Liver (tissue), 8 donors: ENCODE measurements at regions not wholly inside any gene's neighbourhood (a gene's known extent, or its start where the extent isn't known, plus 50 kb on each side); places are given as distances from the start of the nearest gene placed in this dataset.

Experiments used
- DNase-seq: peaks from one replicate; pipeline ENCODE4 v3.0.0-alpha.2; 2017; ENCODE audit warnings: low spot score
- H3K27ac ChIP-seq, 2 donors: one replicate each; pipeline ENCODE4 v1.7.0; 2013; ENCODE audit warnings: inconsistent platforms in 2 of 2, low read length in 2 of 2, control low read depth in 1 of 2, low read depth in 1 of 2, mild to moderate bottlenecking in 1 of 2
- H3K27me3 ChIP-seq, 4 donors: one replicate each; pipeline versions ENCODE4 v1.6.1 to v1.7.0; 2013; ENCODE audit warnings: low read length in 3 of 4, inconsistent platforms in 1 of 4, mild to moderate bottlenecking in 1 of 4, moderate library complexity in 1 of 4; ENCODE audit not compliant: control insufficient read depth in 4 of 4, insufficient read depth in 4 of 4
- H3K36me3 ChIP-seq, 4 donors: one replicate each; pipeline versions ENCODE4 v1.6.1 to v1.7.0; 2013; ENCODE audit warnings: low read length in 3 of 4, mild to moderate bottlenecking in 3 of 4, low read depth in 1 of 4, moderate library complexity in 1 of 4; ENCODE audit not compliant: control insufficient read depth in 4 of 4, insufficient read depth in 3 of 4
- H3K4me1 ChIP-seq, 4 donors: one replicate each; pipeline versions ENCODE4 v1.6.1 to v1.7.0; 2013; ENCODE audit warnings: low read length in 3 of 4, mild to moderate bottlenecking in 3 of 4, moderate library complexity in 1 of 4; ENCODE audit not compliant: control insufficient read depth in 4 of 4, insufficient read depth in 4 of 4
- H3K4me3 ChIP-seq, 3 donors: one replicate each; pipeline versions ENCODE4 v1.6.1 to v1.7.0; 2013; ENCODE audit warnings: low read length in 3 of 3, control low read depth in 1 of 3, low read depth in 1 of 3, mild to moderate bottlenecking in 1 of 3
- H3K9ac ChIP-seq, 2 donors: one replicate each; pipeline ENCODE4 v1.7.0; 2013; ENCODE audit warnings: low read length in 2 of 2, mild to moderate bottlenecking in 2 of 2, moderate library complexity in 2 of 2, control low read depth in 1 of 2, low read depth in 1 of 2
- H3K9me3 ChIP-seq, 4 donors: one replicate each; pipeline versions ENCODE4 v1.6.1 to v1.7.0; 2013; ENCODE audit warnings: low read length in 3 of 4; ENCODE audit not compliant: control insufficient read depth in 4 of 4
- EGR1 ChIP-seq, 2 donors: IDR thresholded peaks; 2 replicates each; pipeline ENCODE4 v1.6.1; 2016 to 2018; ENCODE audit warnings: antibody characterized with exemption in 2 of 2, low read depth in 2 of 2
- FOXA2 ChIP-seq: IDR thresholded peaks from 2 replicates; pipeline ENCODE4 v1.6.1; 2016; ENCODE audit warnings: antibody characterized with exemption
- GABPA ChIP-seq, 2 donors: IDR thresholded peaks in 1 of 2; conservative IDR thresholded peaks in 1 of 2; 2 replicates each; pipeline ENCODE4 v1.6.1; 2016; ENCODE audit warnings: antibody characterized with exemption in 2 of 2, mild to moderate bottlenecking in 1 of 2, moderate library complexity in 1 of 2
- HNF4A ChIP-seq, 2 donors: conservative IDR thresholded peaks; 2 replicates each; pipeline ENCODE4 v1.6.1; 2016; ENCODE audit warnings: antibody characterized with exemption in 2 of 2, mild to moderate bottlenecking in 2 of 2
- HNF4G ChIP-seq: IDR thresholded peaks from 2 replicates; pipeline ENCODE4 v1.6.1; 2016; ENCODE audit warnings: antibody characterized with exemption
- JUND ChIP-seq, 2 donors: IDR thresholded peaks; 2 replicates each; pipeline ENCODE4 v1.6.1; 2016; ENCODE audit warnings: antibody characterized with exemption in 2 of 2
- NR2F2 ChIP-seq: IDR thresholded peaks from 2 replicates; pipeline ENCODE4 v1.6.1; 2016; ENCODE audit warnings: antibody characterized with exemption
- RAD21 ChIP-seq, 2 donors: IDR thresholded peaks; 2 replicates each; pipeline ENCODE4 v1.6.1; 2016; ENCODE audit warnings: antibody characterized with exemption in 2 of 2, mild to moderate bottlenecking in 2 of 2
- RXRA ChIP-seq, 2 donors: IDR thresholded peaks; 2 replicates each; pipeline ENCODE4 v1.6.1; 2017 to 2018; ENCODE audit warnings: antibody characterized with exemption in 2 of 2, mild to moderate bottlenecking in 1 of 2
- SP1 ChIP-seq: IDR thresholded peaks from 2 replicates; pipeline ENCODE4 v1.6.1; 2018; ENCODE audit warnings: antibody characterized with exemption, mild to moderate bottlenecking
- TAF1 ChIP-seq: conservative IDR thresholded peaks from 2 replicates; pipeline ENCODE4 v1.6.1; 2016; ENCODE audit warnings: antibody characterized with exemption, mild to moderate bottlenecking
- YY1 ChIP-seq: IDR thresholded peaks from 2 replicates; pipeline ENCODE4 v1.6.1; 2016; ENCODE audit warnings: antibody characterized with exemption, mild to moderate bottlenecking
- WGBS: extraction: QIAGEN DNeasy Blood & Tissue Kit; methylation state at CpG from one replicate; pipeline ENCODE4 v1.1.7; 2013; 5-methylcytosine and 5-hydroxymethylcytosine counted together
- TF ChIP-seq, protein P1 (sequence below): IDR thresholded peaks from 2 replicates; pipeline ENCODE4 v1.6.1; 2016; ENCODE audit warnings: antibody characterized with exemption, mild to moderate bottlenecking
- TF ChIP-seq, protein P2 (sequence below): IDR thresholded peaks from 2 replicates; pipeline ENCODE4 v1.6.1; 2016; ENCODE audit warnings: antibody characterized with exemption
- TF ChIP-seq, protein P3 (sequence below): fragments of 150-350 bp; IDR thresholded peaks from 2 replicates; pipeline ENCODE4 v1.5.1; 2017; ENCODE audit warnings: improper control_type of control experiment, low read depth, low read length; ENCODE audit not compliant: missing input control
- donor health status: healthy.
- donor health status: healthy.
- donor health status: healthy.
- donor health status: healthy.
- donor health status: healthy.

DNA sequence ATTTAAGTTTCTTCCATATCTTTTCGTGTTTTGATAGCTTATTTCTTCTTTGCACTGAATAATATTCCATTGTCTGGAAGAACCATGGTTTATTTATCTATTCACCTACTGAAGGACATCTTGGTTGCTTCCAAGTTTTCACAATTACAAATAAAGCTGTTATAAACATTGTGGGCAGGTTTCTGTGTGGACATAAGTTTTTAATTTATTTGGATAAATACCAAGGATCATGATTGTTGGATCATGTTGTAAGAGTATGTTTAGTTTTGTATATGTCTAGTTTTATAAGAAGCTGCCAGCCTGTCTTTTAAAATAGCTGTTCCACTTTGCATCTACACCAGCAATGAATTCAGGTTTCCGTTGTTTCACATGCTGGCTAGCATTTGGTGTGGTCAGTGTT is 339.4 kb downstream of the CDH11 start (continued):
- TF ChIP-seq, protein P1, sequence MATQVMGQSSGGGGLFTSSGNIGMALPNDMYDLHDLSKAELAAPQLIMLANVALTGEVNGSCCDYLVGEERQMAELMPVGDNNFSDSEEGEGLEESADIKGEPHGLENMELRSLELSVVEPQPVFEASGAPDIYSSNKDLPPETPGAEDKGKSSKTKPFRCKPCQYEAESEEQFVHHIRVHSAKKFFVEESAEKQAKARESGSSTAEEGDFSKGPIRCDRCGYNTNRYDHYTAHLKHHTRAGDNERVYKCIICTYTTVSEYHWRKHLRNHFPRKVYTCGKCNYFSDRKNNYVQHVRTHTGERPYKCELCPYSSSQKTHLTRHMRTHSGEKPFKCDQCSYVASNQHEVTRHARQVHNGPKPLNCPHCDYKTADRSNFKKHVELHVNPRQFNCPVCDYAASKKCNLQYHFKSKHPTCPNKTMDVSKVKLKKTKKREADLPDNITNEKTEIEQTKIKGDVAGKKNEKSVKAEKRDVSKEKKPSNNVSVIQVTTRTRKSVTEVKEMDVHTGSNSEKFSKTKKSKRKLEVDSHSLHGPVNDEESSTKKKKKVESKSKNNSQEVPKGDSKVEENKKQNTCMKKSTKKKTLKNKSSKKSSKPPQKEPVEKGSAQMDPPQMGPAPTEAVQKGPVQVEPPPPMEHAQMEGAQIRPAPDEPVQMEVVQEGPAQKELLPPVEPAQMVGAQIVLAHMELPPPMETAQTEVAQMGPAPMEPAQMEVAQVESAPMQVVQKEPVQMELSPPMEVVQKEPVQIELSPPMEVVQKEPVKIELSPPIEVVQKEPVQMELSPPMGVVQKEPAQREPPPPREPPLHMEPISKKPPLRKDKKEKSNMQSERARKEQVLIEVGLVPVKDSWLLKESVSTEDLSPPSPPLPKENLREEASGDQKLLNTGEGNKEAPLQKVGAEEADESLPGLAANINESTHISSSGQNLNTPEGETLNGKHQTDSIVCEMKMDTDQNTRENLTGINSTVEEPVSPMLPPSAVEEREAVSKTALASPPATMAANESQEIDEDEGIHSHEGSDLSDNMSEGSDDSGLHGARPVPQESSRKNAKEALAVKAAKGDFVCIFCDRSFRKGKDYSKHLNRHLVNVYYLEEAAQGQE, result no peak
- no peak for TF ChIP-seq EGR1 (IDR thresholded peaks at IDR 0.05; ENCODE audit: low read depth in 2 of 2)
- no peak for TF ChIP-seq RAD21 (IDR thresholded peaks at IDR 0.05)
- TF ChIP-seq NR2F2, result no peak
- TF ChIP-seq, protein P2, sequence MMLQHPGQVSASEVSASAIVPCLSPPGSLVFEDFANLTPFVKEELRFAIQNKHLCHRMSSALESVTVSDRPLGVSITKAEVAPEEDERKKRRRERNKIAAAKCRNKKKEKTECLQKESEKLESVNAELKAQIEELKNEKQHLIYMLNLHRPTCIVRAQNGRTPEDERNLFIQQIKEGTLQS, result no peak
- no peak for TF ChIP-seq FOXA2

DNA sequence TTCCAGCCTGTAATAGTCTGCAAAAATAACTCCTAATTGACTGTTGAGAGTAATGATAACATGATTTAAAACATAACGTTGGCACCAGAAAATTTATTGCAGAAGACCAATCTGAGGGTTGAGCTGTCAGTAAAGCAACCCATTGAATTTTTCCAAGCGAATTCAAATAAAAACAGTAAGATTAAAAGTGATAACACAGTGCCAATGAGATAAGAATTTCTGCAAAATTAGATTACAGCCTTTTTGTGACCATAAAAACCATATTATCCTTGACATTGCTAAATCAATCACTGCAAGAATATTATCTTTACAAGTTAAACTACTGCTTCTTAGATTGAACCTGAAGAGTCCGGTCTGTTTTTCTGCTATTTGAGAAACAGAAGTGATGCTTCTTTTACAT is 341.4 kb downstream of the CDH11 start:
- TF ChIP-seq JUND (IDR thresholded peaks at IDR 0.05) (no peak), HNF4G (no peak), EGR1 (IDR thresholded peaks at IDR 0.05; ENCODE audit: low read depth in 2 of 2) (no peak)
- WGBS, result 42% methylated on average over 3 of the region's 3 CpGs
- Histone ChIP-seq H3K27ac (no peak overlapping the region), H3K36me3 (no peaks in the 10 kb centered on the region), H3K27me3 (no peaks in the 10 kb centered on the region), H3K4me1 (no peaks in the 10 kb centered on the region), H3K9me3 (no peaks in the 10 kb centered on the region), H3K9ac (no peak overlapping the region), H3K4me3 (no peak overlapping the region)
- DNase-seq, result no peak

DNA sequence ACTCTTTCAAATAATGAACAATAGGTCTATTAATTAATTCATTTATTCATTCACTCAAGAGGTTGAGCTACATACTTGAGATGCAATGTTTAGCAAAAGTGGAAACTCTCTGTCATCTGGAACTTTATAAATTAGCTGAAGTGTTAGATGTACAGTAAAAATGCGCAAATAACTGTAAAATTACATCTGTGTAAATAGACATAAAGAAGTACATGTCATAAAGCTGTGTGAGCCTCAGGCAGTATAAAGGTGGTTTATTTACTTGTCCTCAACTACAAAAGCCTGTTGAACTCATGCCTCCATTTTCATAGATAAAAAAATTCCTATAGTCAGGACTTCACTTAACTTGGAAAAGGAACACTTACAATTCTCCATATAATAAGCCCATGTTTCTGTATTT is 343.1 kb downstream of the CDH11 start:
- H3K4me3 ChIP-seq, result no peak overlapping the region
- no peak for DNase-seq
- H3K9me3 ChIP-seq, result no peaks in the 10 kb centered on the region
- TF ChIP-seq SP1, result no peak
- TF ChIP-seq RXRA (IDR thresholded peaks at IDR 0.05), result no peak
- H3K9ac ChIP-seq, result no peak overlapping the region
- H3K27ac ChIP-seq, result no peak overlapping the region
- no peaks in the 10 kb centered on the region for H3K4me1 ChIP-seq
- no peaks in the 10 kb centered on the region for H3K27me3 ChIP-seq
- no peaks in the 10 kb centered on the region for H3K36me3 ChIP-seq
- WGBS, result 81% methylated on average over 1 of the region's 1 CpG

DNA sequence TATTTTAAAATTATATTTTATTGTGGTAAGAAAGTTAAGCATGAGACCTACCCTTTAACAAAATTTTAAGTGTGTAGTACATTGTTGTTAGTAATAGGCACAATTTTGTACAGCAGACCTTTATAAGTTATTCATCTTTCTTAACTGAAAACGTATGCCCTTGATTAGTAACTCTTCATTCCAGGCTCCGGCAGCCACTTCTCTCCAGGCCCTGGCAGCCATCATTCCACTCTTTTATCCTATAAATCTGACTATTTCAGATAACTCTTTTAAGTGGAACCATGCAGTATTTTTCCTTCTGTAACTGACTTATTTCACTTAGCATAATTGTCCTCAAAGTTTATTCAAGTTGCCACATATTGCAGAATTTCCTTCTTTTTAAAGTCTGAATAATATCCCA is 348.2 kb downstream of the CDH11 start:
- no peaks in the 10 kb centered on the region for H3K36me3 ChIP-seq
- H3K27ac ChIP-seq, result no peak overlapping the region
- no peaks in the 10 kb centered on the region for H3K4me1 ChIP-seq
- no peak overlapping the region for H3K4me3 ChIP-seq
- peaks cover 0 to 3% (median 0%) of the 10 kb centered on the region in 4 donors for H3K9me3 ChIP-seq
- no peak overlapping the region for H3K9ac ChIP-seq
- 75% methylated on average over 2 of the region's 2 CpGs for WGBS
- no peak for DNase-seq
- H3K27me3 ChIP-seq, result no peaks in the 10 kb centered on the region
- no peak for TF ChIP-seq SP1
- TF ChIP-seq, protein P1, result no peak
- no peak for TF ChIP-seq YY1
- no peak for TF ChIP-seq EGR1 (IDR thresholded peaks at IDR 0.05; ENCODE audit: low read depth in 2 of 2)
- TF ChIP-seq, protein P2, result no peak
- TF ChIP-seq, protein P3, sequence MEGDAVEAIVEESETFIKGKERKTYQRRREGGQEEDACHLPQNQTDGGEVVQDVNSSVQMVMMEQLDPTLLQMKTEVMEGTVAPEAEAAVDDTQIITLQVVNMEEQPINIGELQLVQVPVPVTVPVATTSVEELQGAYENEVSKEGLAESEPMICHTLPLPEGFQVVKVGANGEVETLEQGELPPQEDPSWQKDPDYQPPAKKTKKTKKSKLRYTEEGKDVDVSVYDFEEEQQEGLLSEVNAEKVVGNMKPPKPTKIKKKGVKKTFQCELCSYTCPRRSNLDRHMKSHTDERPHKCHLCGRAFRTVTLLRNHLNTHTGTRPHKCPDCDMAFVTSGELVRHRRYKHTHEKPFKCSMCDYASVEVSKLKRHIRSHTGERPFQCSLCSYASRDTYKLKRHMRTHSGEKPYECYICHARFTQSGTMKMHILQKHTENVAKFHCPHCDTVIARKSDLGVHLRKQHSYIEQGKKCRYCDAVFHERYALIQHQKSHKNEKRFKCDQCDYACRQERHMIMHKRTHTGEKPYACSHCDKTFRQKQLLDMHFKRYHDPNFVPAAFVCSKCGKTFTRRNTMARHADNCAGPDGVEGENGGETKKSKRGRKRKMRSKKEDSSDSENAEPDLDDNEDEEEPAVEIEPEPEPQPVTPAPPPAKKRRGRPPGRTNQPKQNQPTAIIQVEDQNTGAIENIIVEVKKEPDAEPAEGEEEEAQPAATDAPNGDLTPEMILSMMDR, result no peak
- no peak for TF ChIP-seq TAF1
- no peak for TF ChIP-seq JUND (IDR thresholded peaks at IDR 0.05)
- TF ChIP-seq GABPA (IDR thresholded peaks at IDR 0.05 in 1 of 2, conservative IDR thresholded peaks at IDR 0.05 in 1 of 2), result no peak
- no peak for TF ChIP-seq HNF4A (conservative IDR thresholded peaks at IDR 0.05)
- TF ChIP-seq NR2F2, result no peak
- TF ChIP-seq RXRA (IDR thresholded peaks at IDR 0.05), result no peak
- no peak for TF ChIP-seq FOXA2
- TF ChIP-seq HNF4G, result no peak
